SK-N-SH (cell line): ENCODE measurements at regions not wholly inside any gene's neighbourhood (a gene's known extent, or its start where the extent isn't known, plus 50 kb on each side); places are given as distances from the start of the nearest gene placed in this dataset.
A peak's percentile ranks its signal among the peaks of the same experiment; 100 is the strongest.

Source experiments
- CTCF ChIA-PET: fragments of 300-600, 350-600 bp; formaldehyde crosslinking; extraction: SDS; loops from one replicate; lab custom pipeline; 2021; lab: Yijun Ruan, JAX
- POLR2A ChIA-PET: fragments of 350-600 bp; sonication (Branson Sonifier 250); formaldehyde crosslinking; extraction: SDS; loops from one replicate; lab custom pipeline; 2020; ENCODE audit warnings: antibody characterized with exemption, inconsistent platforms; lab: Yijun Ruan, JAX
- DNase-seq: peaks from one replicate; pipeline ENCODE4 v3.0.0; 2012
- H2AFZ ChIP-seq: fragments of 200-600 bp; sonication (generic); 2 replicates; pipeline ENCODE4 v1.8.1; 2016; ENCODE audit warnings: antibody characterized with exemption, mild to moderate bottlenecking, low read depth
- H3F3A ChIP-seq: fragments of 200-600 bp; sonication (generic); replicated peaks from 2 replicates; pipeline ENCODE3; 2016; ENCODE audit warnings: antibody characterized with exemption, mild to moderate bottlenecking; ENCODE audit not compliant: insufficient read depth
- H3K27ac ChIP-seq, 2 experiments: fragments of 200-500 bp in 1 of 2; fragments of 200-600 bp in 1 of 2; sonication (Bioruptor generic) in 1 of 2; sonication (generic), shearing (Covaris generic) in 1 of 2; 2 replicates each; pipeline versions ENCODE4 v1.5.1 to v1.6.1; 2014 to 2016; ENCODE audit warnings: low read depth in 2 of 2, inconsistent platforms in 1 of 2, low read length in 1 of 2, mild to moderate bottlenecking in 1 of 2, mixed read lengths in 1 of 2
- H3K27me3 ChIP-seq: fragments of 200-600 bp; sonication (generic), shearing (Covaris generic); 2 replicates; pipeline ENCODE4 v1.6.1; 2016; ENCODE audit warnings: mixed run types; ENCODE audit not compliant: insufficient read depth
- H3K36me3 ChIP-seq, 2 experiments: fragments of 200-500 bp in 1 of 2; fragments of 200-600 bp in 1 of 2; sonication (Bioruptor generic) in 1 of 2; sonication (generic) in 1 of 2; replicated peaks in 1 of 2; 2 replicates each; pipeline versions ENCODE3 to v1.5.1; 2014 to 2016; ENCODE audit warnings: low read length in 1 of 2, mild to moderate bottlenecking in 1 of 2; ENCODE audit not compliant: insufficient read depth in 2 of 2, control insufficient read depth in 1 of 2
- H3K4me1 ChIP-seq, 2 experiments: fragments of 200-500 bp in 1 of 2; fragments of 200-600 bp in 1 of 2; sonication (Bioruptor generic) in 1 of 2; sonication (generic), shearing (Covaris generic) in 1 of 2; 2 replicates each; pipeline versions ENCODE4 v1.5.1 to v1.6.1; 2014 to 2016; ENCODE audit warnings: low read depth in 1 of 2, low read length in 1 of 2, mixed run types in 1 of 2; ENCODE audit not compliant: insufficient read depth in 2 of 2, control insufficient read depth in 1 of 2
- H3K4me2 ChIP-seq: fragments of 200-600 bp; sonication (generic), shearing (Covaris generic); 2 replicates; pipeline ENCODE4 v1.6.1; 2017; ENCODE audit warnings: mixed run types
- H3K4me3 ChIP-seq, 2 experiments: fragments of 200-500 bp in 1 of 2; fragments of 200-600 bp in 1 of 2; sonication (Bioruptor generic) in 1 of 2; sonication (generic), shearing (Covaris generic) in 1 of 2; 2 replicates each; pipeline versions ENCODE4 v1.5.1 to v1.8.1; 2014 to 2016; ENCODE audit warnings: low read depth in 2 of 2, inconsistent platforms in 1 of 2, low read length in 1 of 2, mild to moderate bottlenecking in 1 of 2, mixed read lengths in 1 of 2, moderate library complexity in 1 of 2
- H3K79me2 ChIP-seq: fragments of 200-600 bp; sonication (generic); 2 replicates; pipeline ENCODE4 v1.8.1; 2017; ENCODE audit warnings: mild to moderate bottlenecking; ENCODE audit not compliant: insufficient read depth
- H3K9ac ChIP-seq: fragments of 200-600 bp; sonication (generic); 2 replicates; pipeline ENCODE4 v1.6.1; 2017; ENCODE audit warnings: mixed run types
- H3K9me2 ChIP-seq: fragments of 200-600 bp; sonication (generic); 2 replicates; pipeline ENCODE4 v1.6.1; 2017; ENCODE audit warnings: mixed run types
- H3K9me3 ChIP-seq: fragments of 200-600 bp; sonication (generic); 2 replicates; pipeline ENCODE4 v1.6.1; 2017; ENCODE audit warnings: mixed run types, mild to moderate bottlenecking, moderate library complexity
- H4K20me1 ChIP-seq: fragments of 200-600 bp; sonication (generic); 2 replicates; pipeline ENCODE4 v1.6.1; 2017; ENCODE audit warnings: mild to moderate bottlenecking, mixed run types; ENCODE audit not compliant: insufficient read depth
- EP300 ChIP-seq, 2 experiments: IDR thresholded peaks; 2 replicates each; pipeline versions ENCODE4 v1.4.0 to v1.6.1; 2012; ENCODE audit warnings: borderline replicate concordance in 1 of 2, low read depth in 1 of 2, low read length in 1 of 2
- FOSL2 ChIP-seq: IDR thresholded peaks from 2 replicates; pipeline ENCODE4 v1.4.0; 2012; ENCODE audit warnings: low read depth, mild to moderate bottlenecking, moderate library complexity, borderline replicate concordance
- FOXJ3 ChIP-seq: sonication (generic); formaldehyde crosslinking; IDR thresholded peaks from 2 replicates; pipeline ENCODE4 v1.5.1; 2020; ENCODE audit warnings: mild to moderate bottlenecking, missing genetic modification reagents
- GABPA ChIP-seq: IDR thresholded peaks from 2 replicates; pipeline ENCODE4 v1.4.0; 2012; ENCODE audit warnings: low read depth, mild to moderate bottlenecking
- GATA2 ChIP-seq: sonication (generic); formaldehyde crosslinking; IDR thresholded peaks from 2 replicates; pipeline ENCODE4 v1.5.0; 2020; ENCODE audit warnings: mild to moderate bottlenecking, missing genetic modification reagents
- MEF2A ChIP-seq: IDR thresholded peaks from 2 replicates; pipeline ENCODE4 v1.4.0; 2012; ENCODE audit warnings: low read depth, borderline replicate concordance
- MXI1 ChIP-seq: IDR thresholded peaks from 2 replicates; pipeline ENCODE4 v1.6.1; 2012; ENCODE audit warnings: mild to moderate bottlenecking, low read depth, low read length, improper control_type of control experiment
- NFIC ChIP-seq: IDR thresholded peaks from 2 replicates; pipeline ENCODE4 v1.4.0; 2012; ENCODE audit warnings: borderline replicate concordance
- NRF1 ChIP-seq: IDR thresholded peaks from 2 replicates; pipeline ENCODE4 v1.6.1; 2012; ENCODE audit warnings: low read depth, mild to moderate bottlenecking, low read length
- RAD21 ChIP-seq: IDR thresholded peaks from 2 replicates; pipeline ENCODE4 v1.6.1; 2012; ENCODE audit warnings: mild to moderate bottlenecking, low read length
- RCOR1 ChIP-seq: fragments of 150-350 bp; IDR thresholded peaks from 2 replicates; pipeline ENCODE4 v1.6.1; 2017; ENCODE audit warnings: antibody characterized with exemption, low read length
- RFX5 ChIP-seq: IDR thresholded peaks from 2 replicates; pipeline ENCODE4 v1.6.1; 2012; ENCODE audit warnings: mild to moderate bottlenecking, improper control_type of control experiment, low read length
- SIN3A ChIP-seq: IDR thresholded peaks from 2 replicates; pipeline ENCODE4 v1.6.1; 2012; ENCODE audit warnings: low read depth, mild to moderate bottlenecking, low read length, moderate library complexity, borderline replicate concordance
- TAF1 ChIP-seq: IDR thresholded peaks from 2 replicates; pipeline ENCODE4 v1.6.1; 2012; ENCODE audit warnings: low read depth, mild to moderate bottlenecking, low read length, moderate library complexity, borderline replicate concordance
- TCF12 ChIP-seq: IDR thresholded peaks from 2 replicates; pipeline ENCODE4 v1.4.0; 2012
- YY1 ChIP-seq: IDR thresholded peaks from 2 replicates; pipeline ENCODE4 v1.4.0; 2012; ENCODE audit warnings: low read depth, mild to moderate bottlenecking
- WGBS: methylation state at CpG from one replicate; pipeline ENCODE4 v1.1.6; 2017; ENCODE audit warnings: low lambda C conversion rate; 5-methylcytosine and 5-hydroxymethylcytosine counted together
- TF ChIP-seq, protein P1 (sequence below): fragments of 150-350 bp; IDR thresholded peaks from 2 replicates; pipeline ENCODE4 v1.6.1; 2016; ENCODE audit warnings: mild to moderate bottlenecking, low read depth, low read length
- TF ChIP-seq, protein P2 (sequence below): IDR thresholded peaks from 2 replicates; pipeline ENCODE4 v1.4.0; 2012; ENCODE audit warnings: low read depth, borderline replicate concordance
- TF ChIP-seq, protein P3 (sequence below): IDR thresholded peaks from 2 replicates; pipeline ENCODE4; 2012
- TF ChIP-seq, protein P4 (sequence below): IDR thresholded peaks from 2 replicates; pipeline ENCODE4 v1.4.0; 2012; ENCODE audit warnings: low read depth

DNA sequence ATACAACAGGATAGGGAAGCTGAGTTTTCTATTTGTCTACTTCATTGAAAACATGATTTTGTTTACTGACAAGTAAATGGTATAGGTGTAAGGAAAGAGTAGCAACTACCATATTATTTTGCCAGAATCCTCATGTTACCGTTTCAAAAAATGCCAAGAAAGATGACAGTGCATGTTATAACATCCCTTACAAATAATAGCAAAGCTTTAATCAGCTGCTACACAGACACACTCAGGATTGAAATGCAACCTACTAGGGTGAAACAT lies 331.5 kb downstream of the CHRM3 start:
- CTCF ChIA-PET = interaction anchor here (1.5 kb wide), 1 partner anchor 73 kb away, joined by 3 read pairs; no protein-coding TSS in a partner anchor
- no peaks in the 10 kb centered on the region for H4K20me1 ChIP-seq
- H3K4me2 ChIP-seq = no peak overlapping the region
- TF ChIP-seq RCOR1 = no peak
- TF ChIP-seq, protein P1, sequence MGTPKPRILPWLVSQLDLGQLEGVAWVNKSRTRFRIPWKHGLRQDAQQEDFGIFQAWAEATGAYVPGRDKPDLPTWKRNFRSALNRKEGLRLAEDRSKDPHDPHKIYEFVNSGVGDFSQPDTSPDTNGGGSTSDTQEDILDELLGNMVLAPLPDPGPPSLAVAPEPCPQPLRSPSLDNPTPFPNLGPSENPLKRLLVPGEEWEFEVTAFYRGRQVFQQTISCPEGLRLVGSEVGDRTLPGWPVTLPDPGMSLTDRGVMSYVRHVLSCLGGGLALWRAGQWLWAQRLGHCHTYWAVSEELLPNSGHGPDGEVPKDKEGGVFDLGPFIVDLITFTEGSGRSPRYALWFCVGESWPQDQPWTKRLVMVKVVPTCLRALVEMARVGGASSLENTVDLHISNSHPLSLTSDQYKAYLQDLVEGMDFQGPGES = no peak
- TF ChIP-seq GATA2 (CRISPR knock-in tag) = no peak
- TF ChIP-seq FOSL2 = no peak
- TF ChIP-seq TAF1 = no peak
- no peak for TF ChIP-seq RFX5
- no peak for TF ChIP-seq MXI1
- TF ChIP-seq, all 33 proteins: peak for 0
- Histone ChIP-seq H3K4me3 (no peak overlapping the region), H3K9me3 (no peaks in the 10 kb centered on the region), H3K9ac (no peak overlapping the region), H3K27me3 (no peaks in the 10 kb centered on the region), H3K36me3 (peaks cover 0 to 3% of the 10 kb centered on the region in 2 experiments), H3F3A (no peaks in the 10 kb centered on the region), H3K27ac (peak overlapping the region in 1 of 2 experiments; percentile 67; a peak in 2 of 4 replicates), H3K9me2 (no peaks in the 10 kb centered on the region), H3K4me1 (peaks cover 0 to 20% of the 10 kb centered on the region in 2 experiments; a peak in 2 of 4 replicates), H2AFZ (no peak overlapping the region), H3K79me2 (no peaks in the 10 kb centered on the region)
- no peak for DNase-seq
- POLR2A ChIA-PET = no interaction called here
- whole genome bisulfite sequencing = 45% methylated on average over 1 of the region's 1 CpG

DNA sequence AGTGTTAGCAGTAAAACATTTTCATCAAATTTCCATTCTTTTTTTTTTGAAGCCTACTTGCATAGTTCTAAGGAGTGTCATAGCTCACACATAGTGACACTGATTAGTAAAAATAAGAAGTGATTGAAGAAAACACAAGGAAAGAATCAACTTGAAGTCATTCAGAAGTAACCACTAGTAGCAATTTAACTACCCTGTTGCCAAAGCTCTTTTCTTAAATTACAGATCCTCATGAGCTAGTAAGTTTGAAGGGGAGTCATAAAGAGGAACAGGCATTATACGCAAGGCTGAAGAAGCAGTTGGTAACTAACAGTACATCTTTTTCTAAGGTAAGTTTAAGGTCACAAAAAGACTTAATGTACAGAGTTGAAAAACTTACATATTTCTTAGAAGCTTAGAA lies 332.2 kb downstream of the CHRM3 start:
- no peak overlapping the region for H3K4me2 ChIP-seq
- no peak overlapping the region for H3K27ac ChIP-seq
- H3K79me2 ChIP-seq = no peaks in the 10 kb centered on the region
- TF ChIP-seq FOXJ3 (no peak), EP300 (IDR thresholded peaks at IDR 0.05; ENCODE audit: borderline replicate concordance in 1 of 2, low read depth in 1 of 2, low read length in 1 of 2) (no peak), RCOR1 (no peak), TCF12 (no peak), NRF1 (no peak), NFIC (no peak), RAD21 (no peak), SIN3A (no peak), MEF2A (no peak), YY1 (no peak), MXI1 (no peak), GABPA (no peak), TAF1 (no peak)
- TF ChIP-seq, protein P2, sequence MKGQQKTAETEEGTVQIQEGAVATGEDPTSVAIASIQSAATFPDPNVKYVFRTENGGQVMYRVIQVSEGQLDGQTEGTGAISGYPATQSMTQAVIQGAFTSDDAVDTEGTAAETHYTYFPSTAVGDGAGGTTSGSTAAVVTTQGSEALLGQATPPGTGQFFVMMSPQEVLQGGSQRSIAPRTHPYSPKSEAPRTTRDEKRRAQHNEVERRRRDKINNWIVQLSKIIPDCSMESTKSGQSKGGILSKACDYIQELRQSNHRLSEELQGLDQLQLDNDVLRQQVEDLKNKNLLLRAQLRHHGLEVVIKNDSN = no peak
- TF ChIP-seq, protein P3, sequence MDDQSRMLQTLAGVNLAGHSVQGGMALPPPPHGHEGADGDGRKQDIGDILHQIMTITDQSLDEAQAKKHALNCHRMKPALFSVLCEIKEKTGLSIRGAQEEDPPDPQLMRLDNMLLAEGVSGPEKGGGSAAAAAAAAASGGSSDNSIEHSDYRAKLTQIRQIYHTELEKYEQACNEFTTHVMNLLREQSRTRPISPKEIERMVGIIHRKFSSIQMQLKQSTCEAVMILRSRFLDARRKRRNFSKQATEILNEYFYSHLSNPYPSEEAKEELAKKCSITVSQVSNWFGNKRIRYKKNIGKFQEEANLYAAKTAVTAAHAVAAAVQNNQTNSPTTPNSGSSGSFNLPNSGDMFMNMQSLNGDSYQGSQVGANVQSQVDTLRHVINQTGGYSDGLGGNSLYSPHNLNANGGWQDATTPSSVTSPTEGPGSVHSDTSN = no peak
- TF ChIP-seq, protein P4, sequence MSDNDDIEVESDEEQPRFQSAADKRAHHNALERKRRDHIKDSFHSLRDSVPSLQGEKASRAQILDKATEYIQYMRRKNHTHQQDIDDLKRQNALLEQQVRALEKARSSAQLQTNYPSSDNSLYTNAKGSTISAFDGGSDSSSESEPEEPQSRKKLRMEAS = no peak
- no peak overlapping the region for H3K9ac ChIP-seq
- ChIA-PET CTCF (interaction anchor here (0.6 to 1.6 kb wide), 3 partner anchors 24 to 1479 kb away, joined by 3 to 4 read pairs (median 4); no protein-coding TSS in a partner anchor), POLR2A (no interaction called here)
- WGBS = 87% methylated on average over 1 of the region's 1 CpG
- H2AFZ ChIP-seq = no peak overlapping the region
- peaks cover 0 to 19% of the 10 kb centered on the region in 2 experiments; a peak in 2 of 4 replicates for H3K4me1 ChIP-seq
- H3K9me3 ChIP-seq = no peaks in the 10 kb centered on the region
- H3K36me3 ChIP-seq = no peaks in the 10 kb centered on the region
- DNase-seq = no peak
- H4K20me1 ChIP-seq = no peaks in the 10 kb centered on the region
- no peak overlapping the region for H3K4me3 ChIP-seq
- H3K9me2 ChIP-seq = no peaks in the 10 kb centered on the region
- H3K27me3 ChIP-seq = no peaks in the 10 kb centered on the region
- H3F3A ChIP-seq = no peaks in the 10 kb centered on the region
